Activated gamma-delta T cell treated with anti-CD3 and anti-CD28 coated beads, Interleukin-2, amount 50 U/mL, for 16 hours (primary cell): ENCODE measurements at regions not wholly inside any gene's neighbourhood (a gene's known extent, or its start where the extent isn't known, plus 50 kb on each side); places are given as distances from the start of the nearest gene placed in this dataset.

Experiments
- DNase-seq: peaks from one replicate; pipeline ENCODE4 v3.0.0-alpha.2; 2020; ENCODE audit warnings: low read depth

- DNase-seq: no peak
These were observed 694.1 kb downstream of the TYW1 start for GRCh38 chr7:67690700-67691099.

DNA sequence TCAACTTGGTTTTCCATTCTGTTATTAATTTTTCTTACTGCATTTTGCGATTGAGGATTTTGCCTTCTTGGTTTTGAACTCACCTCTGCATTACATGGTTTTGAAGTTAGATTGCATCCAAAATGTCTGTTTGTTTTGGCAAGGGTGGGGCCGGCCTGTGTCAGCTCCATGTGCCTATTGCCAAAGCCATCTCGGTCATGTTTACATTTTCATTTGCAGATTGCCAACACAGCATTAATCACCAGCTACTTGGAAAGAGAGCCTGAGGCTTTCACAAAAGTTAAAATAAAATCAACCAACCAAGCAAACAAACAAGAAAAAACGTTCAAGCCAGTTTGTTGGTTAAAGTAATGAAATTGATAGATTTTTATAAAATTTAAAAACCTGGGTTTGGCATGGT lies 695.8 kb downstream of the TYW1 start:
- DNase-seq: no peak

GRCh38 chr7:67696124-67696523 lies 699.5 kb downstream of the TYW1 start:
- DNase-seq: no peak

DNA sequence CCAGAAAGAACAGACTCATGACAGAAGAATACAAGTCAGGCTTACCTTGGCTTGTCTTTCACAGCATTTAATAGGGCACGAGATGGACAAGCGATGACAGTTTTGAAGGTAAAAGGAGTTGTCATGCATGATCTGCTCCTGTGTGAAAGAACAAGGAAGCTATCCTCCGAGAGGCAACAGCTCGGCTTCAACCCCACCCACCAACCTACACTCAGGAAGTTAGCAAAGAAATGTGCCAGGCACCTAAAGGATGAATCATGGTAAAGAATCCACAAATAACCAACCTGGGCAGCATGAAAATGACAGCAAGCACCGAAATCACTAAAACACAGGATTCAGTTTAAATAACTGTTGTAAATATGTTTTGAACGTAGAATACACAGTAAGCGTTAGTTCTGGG lies 700.2 kb downstream of the TYW1 start:
- DNase-seq: no peak

- no peak for DNase-seq
These were observed 701.7 kb downstream of the TYW1 start for GRCh38 chr7:67698354-67698753.

- no peak for DNase-seq
These were observed 709.2 kb downstream of the TYW1 start for GRCh38 chr7:67705850-67706249.

DNA sequence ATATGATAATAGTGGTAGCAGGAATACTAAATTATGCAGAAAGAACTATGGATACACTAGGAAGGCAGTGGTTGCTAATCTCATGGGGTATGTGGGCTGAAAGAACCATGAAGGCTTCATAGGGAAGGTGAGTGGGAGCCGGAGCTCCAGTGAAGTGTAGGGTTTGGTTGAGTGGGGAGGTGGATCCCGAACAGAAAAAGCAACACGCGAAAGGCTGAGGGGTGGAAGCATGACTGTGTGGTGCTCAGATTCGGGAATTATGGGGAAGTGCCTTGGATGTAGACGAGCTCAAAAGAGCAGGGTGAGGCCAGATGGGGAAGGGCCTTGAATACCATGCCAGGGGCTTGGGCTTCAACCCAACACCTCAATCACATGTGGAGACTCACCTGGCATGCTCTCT lies 715.1 kb downstream of the TYW1 start:
- no peak for DNase-seq

DNA sequence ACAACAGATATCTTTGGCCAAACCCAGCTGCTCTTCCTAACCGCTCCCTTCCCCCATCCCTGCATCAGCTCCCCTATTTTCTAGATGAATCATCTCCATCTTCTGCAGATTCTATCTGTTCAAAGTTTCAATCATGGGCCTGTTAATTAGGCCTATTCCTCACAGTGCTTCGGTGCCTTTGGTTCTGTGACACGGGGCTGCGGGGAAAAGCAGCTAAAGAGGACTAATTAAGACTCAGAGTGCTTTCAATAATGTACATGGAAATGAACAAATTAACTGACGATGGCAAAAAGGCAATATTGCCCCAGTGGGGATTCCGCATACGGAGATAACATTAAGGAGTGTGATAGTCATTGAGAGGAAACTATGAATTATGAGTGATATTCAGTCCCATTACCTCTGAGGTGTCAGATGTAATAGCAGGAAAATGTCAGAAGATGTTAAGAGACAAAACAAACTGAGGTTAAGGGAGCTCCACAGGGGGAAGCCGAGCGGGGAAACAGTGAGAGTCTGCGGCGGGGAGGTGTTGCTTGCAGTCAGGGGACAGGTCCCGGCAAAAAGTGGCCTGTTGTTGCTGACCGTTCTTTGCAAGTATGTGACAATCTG lies 716.9 kb downstream of the TYW1 start:
- DNase-seq: no peak

DNA sequence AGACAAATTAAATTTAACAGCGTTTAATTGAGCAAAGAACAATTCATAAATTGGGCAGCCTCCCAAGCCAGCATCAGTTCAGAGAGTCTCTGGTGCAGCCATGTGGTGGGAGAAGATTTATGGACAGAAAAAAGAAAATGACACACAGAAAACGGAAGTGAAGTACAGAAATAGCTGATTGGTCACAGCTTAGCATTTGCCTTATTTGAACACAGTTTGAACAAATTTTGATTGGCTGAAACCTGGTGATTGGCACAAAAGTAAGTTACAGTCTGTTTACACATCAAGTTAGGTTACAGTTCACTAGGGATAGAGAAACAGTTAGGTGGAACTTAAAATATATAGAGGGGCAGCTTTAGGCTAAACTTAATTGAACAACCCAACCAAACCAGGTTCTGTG lies 720.1 kb downstream of the TYW1 start:
- no peak for DNase-seq

- no peak for DNase-seq
These were observed 727.0 kb downstream of the TYW1 start for GRCh38 chr7:67723591-67723990.

DNA sequence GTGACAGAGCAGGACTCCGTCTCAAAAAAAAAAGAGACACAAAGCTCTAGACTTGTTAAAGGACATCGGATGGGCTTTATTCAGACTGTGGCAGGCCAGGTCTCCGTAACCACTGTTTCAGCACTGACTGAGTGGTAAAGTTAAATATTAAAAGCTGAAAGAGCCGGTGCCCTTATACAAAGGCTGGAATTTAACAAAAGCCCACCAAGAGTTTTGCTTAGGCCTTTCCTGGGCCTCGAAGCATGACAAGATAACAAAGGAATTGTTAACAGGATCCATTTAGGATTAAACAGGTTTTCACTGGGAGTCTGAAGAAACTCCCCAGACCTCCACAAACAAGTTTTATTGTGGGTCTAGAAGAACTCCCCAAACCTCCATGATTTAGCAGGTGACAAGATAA lies 727.8 kb downstream of the TYW1 start:
- no peak for DNase-seq

GRCh38 chr7:67724955-67725354 lies 728.3 kb downstream of the TYW1 start:
- no peak for DNase-seq

DNA sequence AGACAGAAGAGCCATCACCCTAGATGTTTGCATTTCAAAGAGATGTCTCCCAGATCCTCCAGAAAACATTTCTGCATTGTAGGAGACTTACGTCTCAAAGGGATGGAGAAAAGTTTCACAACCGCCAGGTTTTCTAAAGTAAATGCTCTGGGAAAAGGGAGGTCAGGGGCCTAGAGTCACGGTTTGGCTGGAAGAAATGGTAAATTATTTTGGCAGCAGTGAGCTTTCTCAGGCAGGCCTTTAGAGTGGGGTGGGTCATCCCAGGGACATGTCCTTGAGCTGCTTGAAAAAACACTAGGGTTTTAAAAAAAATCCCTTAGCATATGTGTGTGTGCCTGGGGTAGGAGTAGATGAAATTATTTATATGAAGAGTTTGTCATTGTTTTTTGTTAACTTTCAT lies 728.8 kb downstream of the TYW1 start:
- DNase-seq: no peak

DNA sequence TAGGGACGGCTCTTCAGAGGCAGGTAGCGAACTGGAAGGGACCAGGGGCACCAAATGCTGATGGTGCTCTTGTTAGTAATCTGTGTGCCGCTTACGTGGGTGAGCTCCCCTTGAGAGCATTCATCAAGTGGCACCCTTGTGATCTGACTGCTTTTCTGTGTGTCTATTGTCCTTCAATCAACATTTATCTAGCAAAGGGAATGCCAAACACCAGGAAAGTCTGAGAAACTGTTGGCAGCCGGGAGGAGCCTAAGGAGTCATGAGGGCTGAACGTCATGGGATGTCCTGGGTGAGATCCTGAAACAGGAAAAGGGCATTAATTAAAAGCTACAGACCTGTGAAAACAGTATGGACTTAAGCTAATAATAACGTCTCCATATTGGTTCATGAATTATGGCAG lies 733.1 kb downstream of the TYW1 start:
- no peak for DNase-seq

DNA sequence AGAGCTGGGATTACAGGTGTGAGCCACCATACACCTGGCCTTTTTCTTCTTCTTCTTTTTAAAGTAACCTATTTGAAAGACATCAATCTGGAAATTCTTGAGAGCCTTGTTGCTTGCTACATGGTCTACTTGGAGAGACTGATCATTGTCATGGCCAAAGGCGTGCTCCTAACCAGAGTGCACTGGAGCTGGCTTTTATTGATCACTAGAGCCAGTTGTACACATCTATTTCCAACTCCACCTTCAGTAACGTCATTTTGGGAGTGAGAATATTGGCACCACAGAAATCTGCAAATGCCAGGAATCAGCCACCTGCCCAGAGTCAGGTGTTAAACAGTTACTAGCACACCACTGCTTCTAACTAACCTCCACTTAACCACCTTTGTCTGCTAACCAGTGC lies 735.1 kb downstream of the TYW1 start:
- DNase-seq: no peak

DNA sequence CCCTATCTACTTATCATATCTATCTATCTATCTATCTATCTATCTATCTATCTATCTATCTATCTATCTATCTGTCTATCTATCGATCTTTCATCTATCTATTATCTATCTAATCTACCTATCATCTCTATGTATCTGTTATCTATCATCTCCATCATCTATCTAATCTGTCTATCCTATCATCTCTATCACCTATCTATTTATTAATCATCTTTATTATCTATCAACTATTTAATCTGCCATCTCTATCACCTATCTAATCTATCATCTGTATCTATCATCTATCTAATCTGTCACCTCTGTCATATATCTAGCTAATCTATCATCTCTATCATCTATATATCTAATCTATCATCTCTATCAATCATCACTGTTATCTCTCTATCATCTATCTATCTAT lies 736.3 kb downstream of the TYW1 start:
- DNase-seq: no peak

DNA sequence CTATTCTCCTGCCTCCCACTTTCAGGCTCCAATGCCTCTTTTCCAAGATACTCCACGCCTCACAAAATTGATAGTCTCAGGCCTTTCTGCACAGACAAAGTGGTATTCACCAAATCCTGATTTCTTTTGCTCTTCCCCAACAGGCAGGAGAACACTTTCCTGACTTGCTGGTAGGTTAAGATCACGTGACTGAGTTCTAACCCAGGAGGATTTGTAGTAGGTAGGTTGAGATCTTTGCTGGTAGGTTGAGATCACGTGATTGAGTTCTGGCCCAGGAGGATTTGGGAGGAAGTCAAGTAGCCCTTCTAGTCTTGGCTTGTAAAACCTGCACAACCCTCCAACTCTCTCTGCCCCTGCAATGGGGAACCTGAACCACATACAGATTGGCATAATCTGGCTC lies 741.5 kb downstream of the TYW1 start:
- no peak for DNase-seq

DNA sequence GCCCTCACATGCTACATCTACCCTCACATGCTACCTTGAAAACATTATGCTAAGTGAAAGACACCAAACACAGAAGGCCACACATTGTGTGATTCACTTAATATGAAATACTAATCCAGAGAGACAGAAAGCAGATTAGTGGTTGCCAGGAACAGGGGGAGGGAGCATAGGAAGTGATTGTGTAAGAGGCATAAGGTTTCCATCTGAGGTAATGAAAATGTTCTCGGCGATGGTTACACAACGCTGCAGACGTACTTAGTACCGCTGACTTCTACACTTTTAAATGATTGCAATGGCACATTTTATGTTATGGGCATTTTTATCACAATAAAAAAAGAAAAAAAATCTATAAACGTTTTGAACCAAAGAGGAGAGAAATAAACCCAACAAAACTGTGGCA lies 742.3 kb downstream of the TYW1 start:
- DNase-seq: no peak

DNA sequence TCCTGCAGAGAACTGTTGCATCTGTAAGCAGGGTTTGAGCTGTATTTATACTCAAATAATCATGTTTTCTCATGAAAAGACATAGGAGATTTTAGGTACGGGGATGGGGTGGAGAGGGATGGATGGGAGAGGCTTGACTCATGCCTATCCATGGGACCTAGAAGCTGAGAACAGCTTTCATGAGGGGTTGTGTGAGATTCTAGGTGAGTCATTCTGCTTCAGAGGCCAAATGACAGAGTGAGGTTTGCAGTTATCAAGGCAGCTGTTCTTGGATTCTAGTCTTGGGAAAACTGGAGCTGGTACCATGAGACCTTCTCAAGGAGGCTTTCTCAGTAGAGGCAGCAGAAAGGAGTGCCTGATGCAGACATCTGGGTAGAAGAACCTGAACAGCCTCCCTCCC lies 746.9 kb downstream of the TYW1 start:
- DNase-seq: no peak

DNA sequence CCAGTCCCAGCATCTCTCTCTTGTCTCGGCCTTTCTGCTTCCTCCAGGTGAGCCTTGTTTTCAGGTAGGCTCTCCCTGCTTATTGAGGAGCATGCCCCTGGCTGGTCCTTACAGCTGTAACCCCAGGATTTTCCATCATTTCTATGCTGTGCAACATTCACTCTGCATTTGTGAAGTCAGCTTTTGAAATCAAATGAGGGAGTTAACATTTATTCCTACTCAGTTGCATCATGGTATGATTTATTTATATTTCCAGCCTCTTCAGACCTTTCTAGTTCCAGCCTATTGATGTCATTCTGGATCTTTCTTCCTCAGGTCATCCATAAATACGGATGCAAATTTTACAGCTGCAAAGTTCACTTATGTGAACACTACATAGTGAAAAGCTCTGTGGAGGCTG lies 755.6 kb downstream of the TYW1 start:
- DNase-seq: no peak

- DNase-seq: no peak
These were observed 757.3 kb downstream of the TYW1 start for GRCh38 chr7:67753891-67754290.

- DNase-seq: no peak
These were observed 758.0 kb downstream of the TYW1 start for GRCh38 chr7:67754651-67755050.

DNA sequence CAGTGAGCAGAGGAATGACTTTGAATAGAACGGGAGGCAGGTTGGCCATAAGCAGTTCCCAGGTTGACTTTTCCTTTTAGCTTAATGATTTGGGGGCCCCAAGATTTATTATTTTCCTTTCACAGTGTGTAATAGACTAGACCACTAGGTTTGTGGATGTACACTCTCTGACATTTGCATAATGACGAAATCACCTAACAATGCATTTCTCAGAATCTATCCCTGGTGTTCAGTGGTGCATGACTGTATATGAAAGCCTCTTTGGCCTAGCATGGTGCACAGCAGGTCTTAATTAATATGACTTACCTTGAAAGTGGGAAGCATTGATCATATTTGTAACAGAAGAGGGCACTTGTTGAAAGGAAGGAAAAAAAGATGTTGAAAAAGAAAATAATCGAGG lies 761.9 kb downstream of the TYW1 start:
- no peak for DNase-seq

GRCh38 chr7:67760971-67761370 lies 764.3 kb downstream of the TYW1 start:
- no peak for DNase-seq

- DNase-seq: no peak
These were observed 765.9 kb downstream of the TYW1 start for GRCh38 chr7:67762516-67762915.
